CD4-positive, alpha-beta T cell treated with Interleukin-4 for 4 hours (primary cell): ENCODE measurements at regions not wholly inside any gene's neighbourhood (a gene's known extent, or its start where the extent isn't known, plus 50 kb on each side); places are given as distances from the start of the nearest gene placed in this dataset.
"Not testable (repeated sequence)": the region's sequence is repeated elsewhere in the genome, so short reads cannot be mapped to it uniquely, and the experiment has no call there.

ENCODE experiments used
- DNase-seq: peaks from one replicate; pipeline ENCODE4 v3.0.0-alpha.2; 2020

GRCh38 chr15:95734422-95735316 is 595.8 kb upstream of the NR2F2 start:
- DNase-seq: no peak

GRCh38 chr15:95737060-95737459 is 593.4 kb upstream of the NR2F2 start:
- DNase-seq: no peak

GRCh38 chr15:95739131-95739530 is 591.4 kb upstream of the NR2F2 start:
- DNase-seq: no peak

- no peak for DNase-seq
Measured at GRCh38 chr15:95741830-95742229, 588.7 kb upstream of the NR2F2 start.

- DNase-seq: no peak
Measured at GRCh38 chr15:95742256-95742655, 588.2 kb upstream of the NR2F2 start.

GRCh38 chr15:95742836-95743235 is 587.7 kb upstream of the NR2F2 start:
- DNase-seq: no peak

- DNase-seq: no peak
Measured at GRCh38 chr15:95757171-95757570, 573.3 kb upstream of the NR2F2 start.

- no peak for DNase-seq
Measured at GRCh38 chr15:95758451-95758850, 572.0 kb upstream of the NR2F2 start.

- DNase-seq: no peak
Measured at GRCh38 chr15:95758851-95759250, 571.6 kb upstream of the NR2F2 start.

GRCh38 chr15:95760508-95760907 is 570.0 kb upstream of the NR2F2 start:
- DNase-seq: no peak

GRCh38 chr15:95761501-95762165 is 568.9 kb upstream of the NR2F2 start:
- DNase-seq: no peak

- DNase-seq: no peak
Measured at GRCh38 chr15:95763426-95763825, 567.1 kb upstream of the NR2F2 start.

- no peak for DNase-seq
Measured at GRCh38 chr15:95765161-95765560, 565.3 kb upstream of the NR2F2 start.

GRCh38 chr15:95770196-95770595 is 560.3 kb upstream of the NR2F2 start:
- no peak for DNase-seq

- DNase-seq: no peak
Measured at GRCh38 chr15:95772982-95773381, 557.5 kb upstream of the NR2F2 start.

- DNase-seq: no peak
Measured at GRCh38 chr15:95784508-95784907, 546.0 kb upstream of the NR2F2 start.

- DNase-seq: not testable (repeated sequence)
Measured at GRCh38 chr15:95785276-95785675, 545.2 kb upstream of the NR2F2 start.

- DNase-seq: no peak
Measured at GRCh38 chr15:95793231-95793630, 537.3 kb upstream of the NR2F2 start.

GRCh38 chr15:95795386-95795785 is 535.1 kb upstream of the NR2F2 start:
- DNase-seq: no peak

GRCh38 chr15:95799286-95800200 is 531.0 kb upstream of the NR2F2 start:
- DNase-seq: no peak

- no peak for DNase-seq
Measured at GRCh38 chr15:95804484-95804883, 526.0 kb upstream of the NR2F2 start.

GRCh38 chr15:95812491-95812890 is 518.0 kb upstream of the NR2F2 start:
- no peak for DNase-seq

- DNase-seq: no peak
Measured at GRCh38 chr15:95814908-95815307, 515.6 kb upstream of the NR2F2 start.
